Thoracic aorta (tissue), 2 donors: ENCODE measurements at regions not wholly inside any gene's neighbourhood (a gene's known extent, or its start where the extent isn't known, plus 50 kb on each side); places are given as distances from the start of the nearest gene placed in this dataset.

Experiments used
- ATAC-seq: fragments of 150-250 bp; one replicate; pipeline ENCODE4 v1.8.0; 2017; ENCODE audit warnings: low read depth; ENCODE audit not compliant: insufficient number of reproducible peaks, low FRiP score
- DNase-seq: peaks from one replicate; pipeline ENCODE4 v3.0.0-alpha.2; 2020; ENCODE audit warnings: low spot score
- H3K27ac ChIP-seq, 2 donors: fragments of 200-600 bp; sonication (generic); 1 replicate in 1 of 2; 2 replicates in 1 of 2; pipeline ENCODE4 v1.5.1; 2016; ENCODE audit warnings: mild to moderate bottlenecking in 2 of 2, moderate library complexity in 2 of 2
- H3K27me3 ChIP-seq: fragments of 200-600 bp; sonication (generic); replicated peaks from 2 replicates; pipeline ENCODE4 v1.6.0; 2016; ENCODE audit warnings: mild to moderate bottlenecking; ENCODE audit not compliant: insufficient read depth
- H3K36me3 ChIP-seq: fragments of 200-600 bp; sonication (generic); one replicate; pipeline ENCODE4 v1.5.1; 2016
- H3K4me1 ChIP-seq, 2 donors: fragments of 200-600 bp; sonication (generic); 1 replicate in 1 of 2; 2 replicates in 1 of 2; pipeline versions ENCODE4 v1.5.1 to v1.6.0; 2016; ENCODE audit warnings: low read depth in 2 of 2, mild to moderate bottlenecking in 1 of 2; ENCODE audit not compliant: control insufficient read depth in 1 of 2
- H3K4me3 ChIP-seq: fragments of 200-600 bp; sonication (generic); 2 replicates; pipeline ENCODE4 v1.5.1; 2016; ENCODE audit warnings: mild to moderate bottlenecking
- H3K9me3 ChIP-seq: fragments of 200-600 bp; sonication (generic); 2 replicates; pipeline ENCODE4 v1.5.1; 2016
- TF ChIP-seq, protein P1 (sequence below): fragments of 200-600 bp; sonication (generic); IDR thresholded peaks from one replicate; pipeline ENCODE4 v1.5.1; 2019; ENCODE audit warnings: antibody characterized with exemption

GRCh38 chr11:23063276-23063675 lies 203.0 kb upstream of the CCDC179 start:
- no peak overlapping the region for H3K27ac ChIP-seq
- H3K4me1 ChIP-seq = no peaks in the 10 kb centered on the region

GRCh38 chr11:23078289-23078971 lies 218.2 kb upstream of the CCDC179 start:
- no peaks in the 10 kb centered on the region for H3K4me1 ChIP-seq
- TF ChIP-seq, protein P1, sequence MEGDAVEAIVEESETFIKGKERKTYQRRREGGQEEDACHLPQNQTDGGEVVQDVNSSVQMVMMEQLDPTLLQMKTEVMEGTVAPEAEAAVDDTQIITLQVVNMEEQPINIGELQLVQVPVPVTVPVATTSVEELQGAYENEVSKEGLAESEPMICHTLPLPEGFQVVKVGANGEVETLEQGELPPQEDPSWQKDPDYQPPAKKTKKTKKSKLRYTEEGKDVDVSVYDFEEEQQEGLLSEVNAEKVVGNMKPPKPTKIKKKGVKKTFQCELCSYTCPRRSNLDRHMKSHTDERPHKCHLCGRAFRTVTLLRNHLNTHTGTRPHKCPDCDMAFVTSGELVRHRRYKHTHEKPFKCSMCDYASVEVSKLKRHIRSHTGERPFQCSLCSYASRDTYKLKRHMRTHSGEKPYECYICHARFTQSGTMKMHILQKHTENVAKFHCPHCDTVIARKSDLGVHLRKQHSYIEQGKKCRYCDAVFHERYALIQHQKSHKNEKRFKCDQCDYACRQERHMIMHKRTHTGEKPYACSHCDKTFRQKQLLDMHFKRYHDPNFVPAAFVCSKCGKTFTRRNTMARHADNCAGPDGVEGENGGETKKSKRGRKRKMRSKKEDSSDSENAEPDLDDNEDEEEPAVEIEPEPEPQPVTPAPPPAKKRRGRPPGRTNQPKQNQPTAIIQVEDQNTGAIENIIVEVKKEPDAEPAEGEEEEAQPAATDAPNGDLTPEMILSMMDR = no peak
- no peaks in the 10 kb centered on the region for H3K27me3 ChIP-seq
- H3K36me3 ChIP-seq = no peaks in the 10 kb centered on the region
- no peak overlapping the region for H3K27ac ChIP-seq
- H3K4me3 ChIP-seq = no peak overlapping the region
- DNase-seq (no peak), ATAC-seq (no peak)
- no peaks in the 10 kb centered on the region for H3K9me3 ChIP-seq

More at GRCh38 chr11:23063276-23063675, 203.0 kb upstream of the CCDC179 start:
- Histone ChIP-seq H3K9me3 (no peaks in the 10 kb centered on the region), H3K36me3 (no peaks in the 10 kb centered on the region), H3K27me3 (no peaks in the 10 kb centered on the region), H3K4me3 (no peak overlapping the region)
- TF ChIP-seq, protein P1 = no peak
- DNase-seq = no peak
- ATAC-seq = no peak

DNA sequence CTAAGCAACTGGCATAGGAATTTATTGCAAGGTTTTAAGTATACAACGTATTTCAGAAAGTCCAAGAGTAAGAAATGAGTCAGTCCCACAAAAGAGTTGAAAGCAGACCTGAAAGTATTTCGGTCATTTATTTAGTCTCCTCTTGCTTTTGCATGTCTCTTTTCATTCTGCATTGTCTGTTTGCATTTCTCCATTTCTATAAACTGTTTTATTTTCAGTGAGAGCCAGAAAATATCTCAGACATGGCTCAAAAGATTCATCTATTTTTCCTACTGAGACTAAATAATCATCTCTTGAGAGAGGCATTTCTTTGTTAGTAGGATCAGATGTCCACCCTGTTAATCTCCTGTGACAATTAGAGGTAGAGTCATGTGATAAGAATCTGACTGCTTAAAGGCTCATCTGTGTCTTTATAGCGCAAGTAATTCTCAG lies 219.1 kb upstream of the CCDC179 start:
- DNase-seq = no peak
- TF ChIP-seq, protein P1 = no peak
- Histone ChIP-seq H3K4me3 (no peak overlapping the region), H3K27me3 (no peaks in the 10 kb centered on the region), H3K9me3 (no peaks in the 10 kb centered on the region), H3K36me3 (no peaks in the 10 kb centered on the region), H3K4me1 (no peaks in the 10 kb centered on the region), H3K27ac (no peak overlapping the region)
- ATAC-seq = no peak

- Histone ChIP-seq H3K27me3 (no peaks in the 10 kb centered on the region), H3K4me3 (no peak overlapping the region), H3K27ac (no peak overlapping the region), H3K9me3 (no peaks in the 10 kb centered on the region), H3K36me3 (no peaks in the 10 kb centered on the region), H3K4me1 (no peaks in the 10 kb centered on the region)
- TF ChIP-seq, protein P1 = no peak
- ATAC-seq (no peak), DNase-seq (no peak)
Measured at GRCh38 chr11:23087407-23087806, 227.1 kb upstream of the CCDC179 start.

DNA sequence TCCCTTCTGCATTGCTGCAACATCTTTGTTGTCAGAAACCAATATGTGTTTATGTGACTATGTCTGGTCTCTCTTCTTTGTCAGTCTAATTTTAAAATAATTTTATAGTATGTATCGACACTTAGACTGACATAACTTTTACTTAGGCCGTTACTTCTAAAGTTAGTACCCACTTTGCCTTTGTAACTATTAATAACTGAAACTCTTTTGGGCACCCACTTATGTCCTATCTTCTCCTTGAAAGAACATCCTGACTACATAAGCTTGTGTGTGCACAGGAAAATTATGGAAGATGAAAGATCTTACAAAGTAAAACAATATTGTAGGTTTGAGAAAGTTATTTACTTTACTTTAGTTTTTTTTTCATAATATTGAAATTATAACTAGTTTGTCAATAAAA lies 230.4 kb upstream of the CCDC179 start:
- Histone ChIP-seq H3K36me3 (no peaks in the 10 kb centered on the region), H3K4me3 (no peak overlapping the region), H3K4me1 (no peaks in the 10 kb centered on the region), H3K27ac (no peak overlapping the region), H3K27me3 (no peaks in the 10 kb centered on the region), H3K9me3 (no peaks in the 10 kb centered on the region)
- TF ChIP-seq, protein P1 = no peak
- DNase-seq (no peak), ATAC-seq (no peak)
